Endodermal cell (in vitro differentiated cells): ENCODE measurements at regions not wholly inside any gene's neighbourhood (a gene's known extent, or its start where the extent isn't known, plus 50 kb on each side); places are given as distances from the start of the nearest gene placed in this dataset.

Experiments
- DNase-seq: peaks from one replicate; pipeline ENCODE4 v3.0.0-alpha.2; 2017
- H3K27ac ChIP-seq: 2 replicates; pipeline ENCODE4 v1.5.1; 2013; ENCODE audit warnings: mild to moderate bottlenecking, low read depth, low read length, moderate library complexity
- H3K27me3 ChIP-seq: 2 replicates; pipeline ENCODE4 v1.6.1; 2013; ENCODE audit warnings: mild to moderate bottlenecking, low read length, moderate library complexity; ENCODE audit not compliant: insufficient read depth, control insufficient read depth, poor library complexity, severe bottlenecking
- H3K36me3 ChIP-seq: 2 replicates; pipeline ENCODE4 v1.7.0; 2013; ENCODE audit warnings: mild to moderate bottlenecking, low read length, moderate library complexity; ENCODE audit not compliant: control insufficient read depth, insufficient read depth
- H3K4me1 ChIP-seq: one replicate; pipeline ENCODE4 v1.7.0; 2013; ENCODE audit warnings: low read length; ENCODE audit not compliant: control insufficient read depth, insufficient read depth
- H3K4me3 ChIP-seq: 2 replicates; pipeline ENCODE4 v1.5.1; 2013; ENCODE audit warnings: mild to moderate bottlenecking, low read length, moderate library complexity
- H3K9ac ChIP-seq: 2 replicates; pipeline ENCODE4 v1.6.1; 2013; ENCODE audit warnings: mild to moderate bottlenecking, low read length, moderate library complexity; ENCODE audit not compliant: poor library complexity, severe bottlenecking; ENCODE audit errors: extremely low read depth
- H3K9me3 ChIP-seq: 2 replicates; pipeline ENCODE4 v1.6.1; 2013; ENCODE audit warnings: mild to moderate bottlenecking, low read length, moderate library complexity; ENCODE audit not compliant: control insufficient read depth
- H3K27ac Mint-ChIP-seq: 2 replicates; pipeline ENCODE4 v1.8.0; 2020; ENCODE audit warnings: mixed read lengths
- H3K27me3 Mint-ChIP-seq: 2 replicates; pipeline ENCODE4 v1.8.0; 2021; ENCODE audit warnings: mild to moderate bottlenecking, mixed read lengths; ENCODE audit not compliant: insufficient read depth
- H3K36me3 Mint-ChIP-seq: 2 replicates; pipeline ENCODE4 v1.8.0; 2020; ENCODE audit warnings: low read depth, mixed read lengths
- H3K4me1 Mint-ChIP-seq: 2 replicates; pipeline ENCODE4 v1.8.0; 2020; ENCODE audit warnings: mixed read lengths
- H3K4me3 Mint-ChIP-seq: 2 replicates; pipeline ENCODE4 v1.8.0; 2020; ENCODE audit warnings: mild to moderate bottlenecking, moderate library complexity, mixed read lengths
- H3K9me3 Mint-ChIP-seq: 2 replicates; pipeline ENCODE4 v1.8.0; 2020; ENCODE audit warnings: mild to moderate bottlenecking, mixed read lengths
- WGBS, 2 experiments: methylation state at CpG; one replicate each; pipeline versions ENCODE4 v1.1.5 to v1.1.7; 2013; ENCODE audit warnings: missing lambda C conversion rate in 2 of 2, mixed read lengths in 1 of 2; ENCODE audit not compliant: insufficient coverage in 1 of 2, insufficient read length in 1 of 2; 5-methylcytosine and 5-hydroxymethylcytosine counted together
- TF ChIP-seq, protein P1 (sequence below): fragments of 200-600 bp; sonication (generic); conservative IDR thresholded peaks from 2 replicates; pipeline ENCODE4 v1.5.0; 2021; ENCODE audit warnings: antibody characterized with exemption, mild to moderate bottlenecking

- Histone ChIP-seq H3K36me3 (no peaks in the 10 kb centered on the region), H3K27ac (no peak overlapping the region), H3K9me3 (peaks cover 15% of the 10 kb centered on the region), H3K4me3 (no peak overlapping the region), H3K4me1 (no peaks in the 10 kb centered on the region), H3K27me3 (no peaks in the 10 kb centered on the region), H3K9ac (no peak overlapping the region)
- TF ChIP-seq, protein P1, sequence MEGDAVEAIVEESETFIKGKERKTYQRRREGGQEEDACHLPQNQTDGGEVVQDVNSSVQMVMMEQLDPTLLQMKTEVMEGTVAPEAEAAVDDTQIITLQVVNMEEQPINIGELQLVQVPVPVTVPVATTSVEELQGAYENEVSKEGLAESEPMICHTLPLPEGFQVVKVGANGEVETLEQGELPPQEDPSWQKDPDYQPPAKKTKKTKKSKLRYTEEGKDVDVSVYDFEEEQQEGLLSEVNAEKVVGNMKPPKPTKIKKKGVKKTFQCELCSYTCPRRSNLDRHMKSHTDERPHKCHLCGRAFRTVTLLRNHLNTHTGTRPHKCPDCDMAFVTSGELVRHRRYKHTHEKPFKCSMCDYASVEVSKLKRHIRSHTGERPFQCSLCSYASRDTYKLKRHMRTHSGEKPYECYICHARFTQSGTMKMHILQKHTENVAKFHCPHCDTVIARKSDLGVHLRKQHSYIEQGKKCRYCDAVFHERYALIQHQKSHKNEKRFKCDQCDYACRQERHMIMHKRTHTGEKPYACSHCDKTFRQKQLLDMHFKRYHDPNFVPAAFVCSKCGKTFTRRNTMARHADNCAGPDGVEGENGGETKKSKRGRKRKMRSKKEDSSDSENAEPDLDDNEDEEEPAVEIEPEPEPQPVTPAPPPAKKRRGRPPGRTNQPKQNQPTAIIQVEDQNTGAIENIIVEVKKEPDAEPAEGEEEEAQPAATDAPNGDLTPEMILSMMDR, result no peak
- H3K36me3 Mint-ChIP-seq, result peaks cover 8% of the 10 kb centered on the region
- H3K9me3 Mint-ChIP-seq, result peaks cover 58% of the 10 kb centered on the region
- H3K4me1 Mint-ChIP-seq, result no peaks in the 10 kb centered on the region
- no peak overlapping the region for H3K27ac Mint-ChIP-seq
- H3K27me3 Mint-ChIP-seq, result no peaks in the 10 kb centered on the region
- DNase-seq, result no peak
- H3K4me3 Mint-ChIP-seq, result no peak overlapping the region
These were observed 433.6 kb upstream of the PPP1R2C start for GRCh38 chrX:43211570-43211969.

GRCh38 chrX:43218198-43218597, 437.9 kb upstream of the MAOA start:
- WGBS, 2 experiments, result 58% methylated on average over 2 of the region's 2 CpGs; no CpG with 5 or more reads in 1 of the 2 experiments
- Mint-ChIP-seq H3K27ac (no peak overlapping the region), H3K27me3 (no peaks in the 10 kb centered on the region), H3K4me3 (no peak overlapping the region), H3K9me3 (peaks cover 39% of the 10 kb centered on the region), H3K36me3 (peaks cover 11% of the 10 kb centered on the region), H3K4me1 (peaks cover 5% of the 10 kb centered on the region)
- no peak overlapping the region for H3K4me3 ChIP-seq
- H3K9ac ChIP-seq, result no peak overlapping the region
- TF ChIP-seq, protein P1, result no peak
- H3K9me3 ChIP-seq, result peaks cover 17% of the 10 kb centered on the region
- DNase-seq, result no peak
- H3K4me1 ChIP-seq, result no peaks in the 10 kb centered on the region
- no peaks in the 10 kb centered on the region for H3K27me3 ChIP-seq
- no peaks in the 10 kb centered on the region for H3K36me3 ChIP-seq
- no peak overlapping the region for H3K27ac ChIP-seq

DNA sequence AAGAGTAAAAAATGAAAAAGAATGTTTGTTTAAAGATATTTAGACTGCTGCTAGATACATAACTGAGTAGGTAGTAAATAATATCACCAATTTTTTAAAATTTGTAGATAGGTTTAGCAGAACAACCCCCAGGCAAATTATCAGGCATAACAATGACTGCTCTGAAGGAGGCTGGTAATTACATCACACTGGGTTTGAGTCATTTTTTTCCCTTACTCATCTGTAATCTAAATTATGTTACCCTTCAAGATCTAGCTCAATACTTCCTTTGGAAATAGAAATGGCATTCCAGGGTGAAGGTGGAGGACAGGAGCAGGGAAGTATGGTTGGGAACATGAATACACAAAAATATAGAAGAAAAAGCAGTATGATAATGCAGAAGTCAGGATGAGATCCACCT, 431.6 kb upstream of the MAOA start:
- no peak for DNase-seq
- Histone ChIP-seq H3K9ac (no peak overlapping the region), H3K4me1 (no peaks in the 10 kb centered on the region), H3K27ac (no peak overlapping the region), H3K4me3 (no peak overlapping the region), H3K27me3 (no peaks in the 10 kb centered on the region), H3K36me3 (no peaks in the 10 kb centered on the region), H3K9me3 (peaks cover 11% of the 10 kb centered on the region)
- Mint-ChIP-seq H3K27ac (no peak overlapping the region), H3K36me3 (peaks cover 4% of the 10 kb centered on the region), H3K4me3 (no peak overlapping the region), H3K9me3 (peaks cover 10% of the 10 kb centered on the region), H3K4me1 (peaks cover 17% of the 10 kb centered on the region), H3K27me3 (no peaks in the 10 kb centered on the region)
- TF ChIP-seq, protein P1, result no peak
